Amniotic epithelial cell (primary cell): ENCODE measurements at regions not wholly inside any gene's neighbourhood (a gene's known extent, or its start where the extent isn't known, plus 50 kb on each side); places are given as distances from the start of the nearest gene placed in this dataset.
"Not testable (repeated sequence)": the region's sequence is repeated elsewhere in the genome, so short reads cannot be mapped to it uniquely, and the experiment has no call there.

Source experiments
- DNase-seq: peaks from one replicate; pipeline ENCODE4 v3.0.0-alpha.2; 2010; ENCODE audit warnings: low read depth

DNA sequence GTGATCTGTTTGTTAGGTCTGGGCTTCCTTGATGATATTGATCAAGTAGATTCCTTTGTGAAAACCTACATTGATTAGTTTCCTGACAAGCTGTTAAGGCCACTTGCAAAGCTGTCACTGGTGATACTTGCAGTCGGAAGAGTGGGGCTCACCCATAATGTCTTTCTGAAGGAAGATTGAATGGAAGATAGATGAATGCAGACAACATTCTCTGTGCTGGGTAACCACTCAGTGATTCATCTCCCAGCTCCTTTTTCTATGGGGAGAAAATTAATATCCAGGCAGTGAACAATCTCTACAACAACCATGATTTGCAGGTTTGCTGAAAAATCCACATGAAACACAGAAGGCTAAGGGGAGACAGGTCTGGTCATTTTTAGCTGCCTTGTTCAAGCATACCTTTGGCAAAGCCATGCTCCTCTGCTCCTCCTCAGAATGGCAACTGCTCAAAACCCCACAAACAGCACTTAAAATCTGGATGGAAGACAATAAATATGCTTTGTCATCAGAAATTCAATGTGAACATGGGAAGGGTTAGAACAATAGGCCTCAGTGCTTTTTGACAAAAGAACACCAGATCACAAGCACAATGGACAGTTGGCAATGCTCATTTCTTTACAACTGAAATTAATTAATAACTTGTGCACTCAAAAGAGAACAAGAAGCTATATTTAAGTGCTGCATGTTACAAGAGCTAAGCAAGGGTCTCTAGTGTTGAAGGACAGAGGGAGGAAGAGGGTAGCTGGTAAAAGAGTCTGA, 495.4 kb downstream of the TOX3 start:
- DNase-seq, result no peak

DNA sequence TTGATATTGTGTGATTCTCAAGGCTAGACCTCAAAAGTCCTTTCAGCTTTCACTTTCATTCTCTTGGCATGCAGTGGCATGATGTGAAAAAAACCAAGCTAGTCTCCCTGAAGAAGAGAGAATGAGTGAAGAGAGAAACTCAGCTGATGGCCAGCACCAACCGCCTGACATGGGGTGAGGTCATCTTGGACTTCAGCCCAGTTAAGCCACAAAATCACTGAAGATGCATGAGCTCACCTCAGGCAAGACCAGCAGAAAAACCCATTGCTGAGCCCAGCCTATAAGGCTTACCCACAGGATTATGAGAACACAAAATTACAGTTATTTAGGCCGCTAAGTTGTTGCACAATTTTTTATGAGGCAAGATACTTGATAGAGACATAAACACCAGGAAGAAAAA, 496.5 kb downstream of the TOX3 start:
- no peak for DNase-seq

DNA sequence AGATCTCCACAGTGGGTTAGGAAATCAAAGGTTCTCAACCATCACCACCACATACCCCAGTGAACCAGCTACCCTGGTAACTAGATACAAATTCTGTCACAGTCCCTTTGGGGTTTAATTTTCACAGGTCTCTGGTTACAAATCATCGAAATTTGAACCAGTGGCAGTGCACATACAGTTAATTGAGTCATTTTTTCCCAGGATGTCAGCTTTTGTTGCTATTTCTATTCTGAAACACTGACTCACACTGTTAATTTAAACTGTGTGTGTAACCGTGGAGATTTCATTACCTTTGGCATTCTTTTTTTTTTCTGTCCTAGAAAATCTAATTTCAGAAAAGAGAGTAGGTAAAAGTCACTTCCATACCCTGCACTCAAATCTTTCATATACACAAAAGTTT, 511.5 kb downstream of the TOX3 start:
- no peak for DNase-seq

DNA sequence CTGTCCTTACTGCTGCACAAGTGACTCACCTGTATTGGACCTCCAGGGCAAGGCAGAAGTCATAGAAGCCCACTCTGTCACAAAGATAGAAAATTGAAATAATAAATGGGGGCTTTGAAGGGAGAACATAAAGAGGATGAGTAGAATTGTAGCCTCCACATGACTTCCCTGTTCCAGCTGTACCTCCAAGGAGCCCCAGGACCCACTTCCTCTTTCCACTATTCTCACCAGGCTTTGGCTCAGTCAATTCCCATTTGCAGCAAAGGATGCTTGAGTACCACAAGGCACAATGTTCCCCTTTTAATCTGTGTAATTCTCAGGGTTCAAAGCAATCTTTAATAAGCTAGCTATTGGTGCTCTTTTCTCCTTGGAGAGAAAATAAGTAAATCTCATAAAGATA, 512.1 kb downstream of the TOX3 start:
- no peak for DNase-seq

DNA sequence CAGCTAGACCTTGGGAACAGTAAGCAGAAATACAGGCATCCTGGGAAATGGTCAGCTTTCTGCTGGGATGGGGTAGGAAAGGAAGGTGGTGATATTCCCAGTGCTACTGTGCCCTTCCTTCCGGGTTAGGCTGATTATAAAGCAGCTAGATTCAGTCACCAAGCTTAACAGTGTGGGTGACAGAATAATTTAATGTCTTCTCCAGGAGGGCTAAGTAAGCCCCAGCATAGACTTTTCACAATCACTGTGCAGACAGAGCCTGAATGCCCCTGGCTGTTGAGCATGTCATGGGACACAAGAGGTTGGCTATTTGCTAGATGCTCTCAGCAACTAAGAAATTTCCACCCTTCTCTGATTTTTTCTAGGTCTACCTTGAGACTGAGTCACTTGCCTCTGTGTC, 513.0 kb downstream of the TOX3 start:
- DNase-seq, result no peak

DNA sequence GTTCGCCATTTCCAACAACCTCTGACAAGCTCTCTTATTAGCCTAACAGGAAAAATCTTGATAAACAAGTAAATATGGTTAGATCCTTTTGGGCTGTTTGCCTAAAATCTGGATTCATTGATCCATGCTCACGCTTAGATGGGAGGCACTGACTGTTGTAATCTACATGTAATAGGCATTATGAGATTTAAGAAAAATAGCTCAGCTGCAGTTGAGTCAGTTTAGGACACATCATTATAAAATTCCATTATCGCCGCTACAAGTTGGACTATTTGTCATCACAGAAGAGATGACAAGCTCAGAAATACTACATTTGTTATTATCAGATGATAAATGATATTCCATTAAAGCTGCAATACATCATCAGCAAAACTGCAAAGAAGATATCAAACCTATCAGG, 524.0 kb downstream of the TOX3 start:
- DNase-seq, result no peak

DNA sequence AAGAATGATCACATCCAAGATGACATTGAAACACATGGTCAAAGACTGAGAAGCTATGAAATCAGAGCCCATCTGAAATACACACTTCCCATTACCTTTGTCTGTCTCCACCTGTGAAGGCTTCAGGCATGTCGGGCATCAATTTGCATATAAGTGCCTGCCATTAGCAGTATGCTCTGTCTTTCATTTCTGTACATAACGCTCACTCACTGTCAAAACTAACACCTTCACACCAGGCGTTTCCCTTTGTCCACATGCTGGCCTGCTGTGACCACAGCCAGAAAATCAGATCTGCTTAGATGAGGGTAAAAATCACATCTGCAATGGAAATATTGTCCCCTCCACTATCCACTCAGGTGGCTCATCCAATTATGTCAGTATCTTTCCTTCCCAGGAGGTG, 524.8 kb downstream of the TOX3 start:
- DNase-seq, result no peak

DNA sequence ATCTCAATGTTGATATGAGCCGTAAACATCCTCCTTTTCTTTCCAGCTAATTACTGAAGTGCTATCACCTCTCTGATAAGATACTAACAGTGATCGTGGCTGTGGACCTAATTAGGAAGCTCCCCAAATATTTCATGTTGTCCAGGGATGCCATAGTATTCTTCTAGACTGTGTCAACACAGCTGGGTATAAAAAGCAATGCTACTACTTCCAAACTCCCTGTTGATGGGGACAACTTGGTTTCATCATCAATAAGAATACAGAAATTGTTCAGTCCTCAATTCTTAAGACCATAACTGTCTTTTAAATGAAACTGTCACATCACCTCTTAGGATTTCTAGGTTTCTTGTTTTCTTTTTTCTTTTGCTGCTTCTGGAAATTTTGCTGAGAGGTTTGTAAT, 530.6 kb downstream of the TOX3 start:
- DNase-seq, result no peak

DNA sequence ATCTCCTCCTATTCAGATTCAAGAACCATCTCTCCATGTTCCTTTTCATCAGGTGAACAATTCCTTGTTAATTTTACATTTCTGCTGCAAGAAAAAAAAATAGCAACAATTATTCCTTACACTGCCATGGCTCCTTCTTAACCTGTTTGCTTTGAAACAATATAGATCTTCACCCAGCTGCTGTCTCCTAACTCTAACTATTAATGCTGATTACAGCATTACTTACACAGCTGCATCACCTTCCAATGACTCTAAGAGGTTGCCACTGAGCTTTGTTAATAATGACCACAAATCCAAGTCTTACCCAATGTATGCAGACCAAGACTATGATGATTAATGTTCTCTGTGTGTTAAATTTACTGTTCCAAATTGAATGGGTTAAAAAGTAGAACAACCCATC, 541.4 kb downstream of the TOX3 start:
- no peak for DNase-seq

DNA sequence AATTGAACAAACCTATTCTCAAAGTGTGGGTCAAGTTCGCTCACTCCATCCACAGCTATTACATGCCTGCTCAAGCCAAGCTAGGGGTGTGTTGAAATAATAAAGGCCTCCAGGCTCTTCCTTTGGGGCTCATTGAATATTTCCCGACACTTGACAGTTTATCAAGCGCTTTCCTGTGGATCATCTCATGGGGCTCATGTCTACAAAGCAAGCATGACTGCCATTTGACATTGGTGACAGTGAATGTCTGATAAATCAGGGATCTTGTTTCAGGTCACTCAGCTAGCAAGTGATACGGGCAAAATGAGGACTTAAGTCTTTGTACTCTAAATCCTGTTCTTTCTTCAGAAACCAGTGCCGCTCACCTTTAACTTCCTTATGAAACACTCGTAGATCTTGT, 542.6 kb downstream of the TOX3 start:
- no peak for DNase-seq

DNA sequence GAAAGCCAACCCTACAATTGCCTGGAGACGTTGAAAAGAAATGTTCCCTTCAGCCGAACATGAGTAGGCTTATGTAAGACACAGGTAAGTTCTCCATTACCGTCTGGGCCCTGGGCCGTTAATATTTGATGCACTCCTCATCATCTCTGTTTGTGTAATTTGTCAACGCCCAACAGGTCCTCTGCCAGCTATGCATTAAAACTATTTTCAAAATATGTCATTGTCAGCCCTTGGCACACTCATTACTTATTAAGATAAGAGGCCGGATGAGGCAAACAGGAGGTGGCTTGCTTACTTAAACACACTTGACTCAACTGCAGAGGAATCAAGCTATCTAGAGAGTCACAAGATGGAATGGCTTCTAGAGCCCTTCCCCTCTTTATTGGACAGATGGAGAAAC, 544.9 kb downstream of the TOX3 start:
- no peak for DNase-seq

DNA sequence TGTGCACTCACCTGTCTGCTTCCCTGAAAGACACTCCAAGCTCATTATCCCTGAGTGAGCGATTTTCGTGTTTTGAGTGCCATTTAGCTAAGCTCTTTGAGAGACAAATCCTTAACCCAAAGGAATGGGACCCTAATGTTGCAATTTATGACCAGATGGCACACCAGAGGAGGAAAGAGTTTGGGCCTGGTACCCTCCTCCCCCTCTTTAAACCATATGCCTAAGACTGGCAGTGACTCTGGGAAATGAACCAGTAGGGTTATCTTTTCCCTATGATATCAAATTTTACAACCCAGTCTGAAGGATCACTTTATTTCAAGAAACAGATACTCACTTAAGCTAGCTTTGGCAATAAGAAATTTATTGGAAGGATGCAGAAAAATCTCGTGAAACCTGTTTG, 550.4 kb downstream of the TOX3 start:
- no peak for DNase-seq

DNA sequence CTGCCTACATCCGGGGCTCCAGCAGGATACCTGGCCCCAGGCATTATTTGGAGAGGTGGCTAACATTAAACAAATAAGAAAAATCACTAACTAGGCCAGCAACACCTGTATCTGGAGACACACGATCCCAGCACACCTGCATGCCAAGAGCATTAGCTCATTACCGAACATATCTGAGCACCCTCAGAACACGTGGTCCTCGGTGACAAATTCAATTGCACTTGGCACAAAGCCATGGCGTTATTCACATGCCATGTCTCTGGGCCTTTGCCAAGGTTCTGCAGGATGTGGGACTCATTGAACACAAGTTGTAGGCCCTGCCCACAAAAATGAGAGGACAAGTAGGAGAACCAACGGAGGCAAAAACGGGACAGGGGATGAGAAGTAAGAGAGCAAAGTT, 552.3 kb downstream of the TOX3 start:
- no peak for DNase-seq

DNA sequence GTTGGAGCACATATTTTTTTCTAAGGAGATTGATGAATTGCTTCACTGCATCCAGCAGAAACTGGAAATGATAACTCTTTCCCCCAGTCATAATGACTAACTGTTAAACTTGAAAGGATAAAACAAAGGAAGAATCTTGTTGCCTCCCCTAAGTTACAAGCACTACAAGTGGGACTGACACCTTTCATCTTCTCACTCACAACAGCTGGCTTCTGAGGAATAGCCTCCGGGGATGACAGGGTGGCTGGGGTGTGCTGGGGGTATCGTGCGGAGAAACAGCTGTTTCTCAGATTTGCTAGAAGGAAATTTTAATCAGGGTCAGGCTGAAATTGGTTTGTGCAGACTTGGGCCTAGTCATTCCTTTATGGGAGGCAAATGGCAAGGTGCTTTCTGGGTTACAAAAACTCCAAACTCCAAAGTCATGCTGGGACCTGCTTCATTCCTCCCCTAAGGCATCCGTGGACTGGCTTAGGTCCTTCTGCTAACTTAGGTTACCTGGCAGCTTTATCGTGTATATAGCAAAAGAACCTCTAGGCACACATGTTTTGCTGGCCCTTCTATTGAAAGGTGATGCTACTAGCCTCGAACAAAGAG, 557.2 kb downstream of the TOX3 start:
- DNase-seq, result no peak

DNA sequence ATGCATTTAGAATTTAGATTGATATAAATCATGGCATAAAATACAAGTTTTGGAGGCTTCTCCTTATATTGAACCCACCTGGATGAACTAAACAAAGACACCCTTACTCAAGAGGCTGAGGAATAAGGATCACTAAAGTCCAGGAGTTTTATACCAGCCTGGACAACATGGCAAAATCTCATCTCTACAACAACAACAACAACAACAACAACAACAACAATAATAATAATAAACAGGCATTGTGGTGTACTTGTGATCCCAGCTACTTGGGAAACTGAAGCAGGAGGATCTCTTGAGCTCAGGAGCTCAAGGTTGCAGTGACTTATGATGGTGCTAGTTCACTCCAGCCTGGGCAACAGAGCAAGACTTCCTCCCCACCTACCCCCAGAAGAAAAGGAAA, 558.0 kb downstream of the TOX3 start:
- DNase-seq, result no peak

DNA sequence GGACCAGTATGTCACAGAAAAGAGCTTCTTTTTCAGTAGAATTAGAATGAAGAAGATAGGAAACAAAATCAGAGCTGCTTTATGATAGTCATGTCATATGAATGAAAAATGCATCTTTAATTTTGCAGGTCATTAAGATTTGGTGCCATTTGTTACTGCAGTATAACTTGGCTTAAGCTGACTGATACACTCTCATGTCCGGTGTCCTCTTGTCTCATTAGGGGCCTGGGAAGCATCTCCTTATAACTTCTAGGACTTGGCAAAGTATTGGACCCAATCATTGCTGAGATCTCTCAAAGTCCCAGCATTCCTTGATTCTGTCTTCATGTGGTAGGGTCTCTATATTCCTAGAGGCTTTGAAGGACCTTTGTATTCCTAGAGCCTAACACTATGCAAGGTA, 559.4 kb downstream of the TOX3 start:
- DNase-seq, result no peak

DNA sequence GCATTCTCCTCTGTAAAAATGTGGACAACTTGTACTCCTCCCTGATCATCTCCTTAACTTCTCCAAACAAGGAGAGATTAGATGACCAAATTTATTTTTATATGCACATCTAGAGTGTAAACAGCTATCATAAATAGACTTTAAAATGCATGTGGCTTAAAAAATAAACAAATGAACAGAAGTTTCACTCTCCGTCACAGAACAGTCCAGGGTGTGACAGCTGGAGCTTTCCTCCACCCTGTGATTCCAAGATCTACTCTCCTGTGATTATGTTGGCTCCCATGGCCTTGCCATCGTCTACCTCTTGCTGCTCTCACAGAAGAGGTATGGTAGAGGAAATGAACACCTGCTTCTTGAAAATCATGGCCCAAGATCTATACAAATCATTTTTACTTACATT, 560.2 kb downstream of the TOX3 start:
- no peak for DNase-seq

DNA sequence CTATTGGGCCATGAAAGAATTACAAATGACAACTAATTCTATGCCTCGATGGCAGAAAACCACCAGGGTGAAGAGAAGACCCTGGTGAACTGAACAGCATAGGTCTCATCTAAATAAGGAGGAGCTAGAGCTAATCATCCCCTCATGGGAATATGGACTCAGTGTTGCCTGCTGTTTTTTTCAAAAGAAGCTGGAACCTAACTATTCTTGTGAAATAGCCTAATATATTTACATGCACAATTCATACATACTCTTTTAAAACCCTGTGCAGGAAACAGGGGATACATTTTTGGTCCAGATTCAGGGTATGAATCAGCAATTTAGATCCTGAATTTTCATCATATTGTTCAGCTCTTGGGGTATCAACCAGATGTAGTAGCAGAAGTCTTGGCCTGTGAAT, 560.6 kb downstream of the TOX3 start:
- no peak for DNase-seq

DNA sequence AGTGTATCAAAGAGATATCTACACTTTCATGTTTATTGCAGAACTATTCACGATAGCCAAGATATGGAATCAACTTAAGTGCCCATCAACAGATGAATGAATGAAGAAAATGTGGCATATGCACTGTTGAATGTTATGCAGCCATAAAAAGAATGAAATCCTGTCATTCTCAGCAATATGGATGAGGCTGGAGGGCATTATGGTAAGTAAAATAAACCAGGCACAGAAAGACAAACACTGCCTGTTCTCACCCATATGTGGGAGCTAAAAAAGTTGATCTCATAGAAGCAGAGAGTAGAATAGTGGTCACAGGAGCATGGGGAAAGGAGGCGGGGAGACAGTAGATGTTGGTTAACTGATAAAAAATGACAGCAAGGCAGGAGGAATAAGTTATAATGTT, 561.8 kb downstream of the TOX3 start:
- no peak for DNase-seq

DNA sequence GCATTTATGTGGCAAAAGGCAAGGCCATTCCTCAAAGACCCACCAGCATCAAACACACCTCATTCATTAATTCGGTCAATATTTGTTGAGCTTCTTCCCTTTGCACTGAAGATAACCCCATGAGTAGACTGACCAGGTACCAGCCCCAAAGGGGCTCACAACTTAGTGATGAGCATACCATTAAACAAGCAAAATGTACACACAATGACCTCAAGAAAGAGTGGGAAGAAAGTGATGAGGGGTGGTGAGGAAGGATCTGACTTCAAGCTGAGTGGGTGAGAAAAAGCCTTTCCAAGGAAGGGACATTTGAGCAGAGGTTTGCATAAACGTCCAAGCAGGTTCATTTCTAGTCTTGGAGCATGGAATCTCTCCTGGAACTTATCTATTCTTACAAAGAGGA, 562.5 kb downstream of the TOX3 start:
- no peak for DNase-seq

DNA sequence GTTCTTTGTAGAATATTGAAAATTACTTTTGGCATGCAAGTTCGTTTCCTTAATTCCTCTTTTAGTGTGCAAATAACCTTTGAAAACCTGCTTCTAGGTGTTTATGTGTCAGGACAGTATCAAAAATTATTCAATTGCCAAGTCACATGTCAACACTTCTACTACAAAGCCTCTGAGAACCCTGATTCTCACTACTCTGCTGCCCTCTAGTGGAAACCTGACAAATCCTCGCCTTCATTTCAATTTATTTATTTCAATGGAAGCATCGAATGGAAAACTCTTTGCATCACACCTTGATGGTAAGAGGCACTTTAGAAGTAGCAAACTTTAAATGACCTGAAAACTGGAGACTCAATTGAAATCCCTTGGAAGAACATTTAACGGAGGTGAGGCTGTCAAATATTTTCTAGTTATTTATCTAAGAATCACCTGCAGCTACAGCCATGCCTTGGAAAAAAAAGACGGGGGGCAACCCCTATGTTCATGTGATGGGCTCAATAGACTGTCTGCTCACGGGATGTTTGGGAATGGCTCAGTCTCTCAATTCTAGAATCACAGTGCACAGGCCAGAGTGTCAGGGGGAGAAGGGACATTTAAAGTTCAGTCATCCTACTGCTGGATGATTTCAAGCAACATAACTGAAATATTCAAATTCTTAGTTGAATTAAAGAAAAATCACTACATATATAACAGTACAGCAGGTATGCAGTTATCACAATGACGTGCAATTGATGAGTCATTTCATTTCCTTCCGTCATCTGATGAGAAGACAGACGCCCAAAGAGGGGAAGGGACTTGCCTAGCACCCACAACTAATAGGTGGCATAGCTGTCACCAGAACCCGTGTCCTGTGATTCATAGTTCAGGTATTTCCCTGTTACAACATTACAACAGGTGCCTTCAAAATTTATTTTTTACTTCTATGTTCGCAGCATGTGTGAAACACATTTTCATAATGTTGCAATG, 563.9 kb downstream of the TOX3 start:
- peak; percentile 65 for DNase-seq

DNA sequence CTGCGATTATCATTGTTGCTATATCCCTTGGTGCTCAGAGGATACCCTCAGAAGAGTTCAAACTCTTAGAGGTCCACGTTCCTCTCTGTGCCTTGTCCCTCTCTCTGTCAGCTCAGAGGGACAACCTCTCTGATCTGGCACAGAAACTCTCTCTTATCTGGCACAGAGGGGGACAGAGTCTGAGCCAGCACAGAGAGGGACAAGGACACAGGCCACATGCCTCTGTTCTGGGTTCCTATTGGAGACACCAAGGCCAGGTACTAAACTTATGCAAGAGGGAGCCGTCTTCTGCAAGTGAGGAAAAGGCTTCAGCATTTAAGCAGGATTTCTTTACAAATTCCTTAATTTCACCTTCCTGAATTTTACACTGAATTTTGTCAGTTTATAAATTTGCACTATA, 565.2 kb downstream of the TOX3 start:
- no peak for DNase-seq

DNA sequence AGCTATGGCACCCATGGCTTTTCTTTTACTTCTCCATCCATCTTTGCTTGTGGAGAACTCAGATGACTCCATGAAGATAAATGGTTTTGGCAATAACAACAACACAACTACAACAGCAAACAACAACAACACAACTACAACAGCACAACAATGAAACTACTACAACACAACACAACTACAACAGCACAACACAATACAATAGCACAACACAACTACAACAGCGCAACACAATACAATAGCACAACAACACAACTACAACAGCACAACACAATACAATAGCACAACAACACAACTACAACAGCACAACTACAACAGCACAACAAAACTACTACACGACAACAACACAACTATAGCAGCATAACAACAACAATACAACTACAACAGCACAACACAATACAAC, 569.4 kb downstream of the TOX3 start:
- DNase-seq, result not testable (repeated sequence)
